Ascending aorta (tissue), 2 donors: ENCODE measurements at regions not wholly inside any gene's neighbourhood (a gene's known extent, or its start where the extent isn't known, plus 50 kb on each side); places are given as distances from the start of the nearest gene placed in this dataset.

Experiments used
- DNase-seq, 2 donors: peaks; one replicate each; pipeline ENCODE4 v3.0.0-alpha.2; 2019; ENCODE audit warnings: low spot score in 2 of 2
- H3K27ac ChIP-seq, 2 donors: fragments of 200-600 bp; sonication (generic); one replicate each; pipeline ENCODE4 v1.5.1; 2016 to 2017; ENCODE audit warnings: mild to moderate bottlenecking in 1 of 2
- H3K27me3 ChIP-seq: fragments of 200-600 bp; sonication (generic); one replicate; pipeline ENCODE4 v1.5.1; 2017
- H3K36me3 ChIP-seq, 2 donors: fragments of 200-600 bp; sonication (generic); one replicate each; pipeline ENCODE4 v1.5.1; 2016
- H3K4me1 ChIP-seq, 2 donors: fragments of 200-600 bp; sonication (generic); one replicate each; pipeline ENCODE4 v1.5.1; 2016 to 2017; ENCODE audit warnings: mild to moderate bottlenecking in 1 of 2
- H3K4me3 ChIP-seq, 2 donors: fragments of 200-600 bp; sonication (generic); one replicate each; pipeline ENCODE4 v1.5.1; 2016 to 2017; ENCODE audit warnings: mild to moderate bottlenecking in 1 of 2
- H3K9me3 ChIP-seq, 2 donors: fragments of 200-600 bp; sonication (generic); one replicate each; pipeline ENCODE4 v1.5.1; 2016
- intact Hi-C: fragments of 100-400 bp; cut with DNase I; formaldehyde crosslinking; loops from one replicate; pipeline ENCODE4 v1.15.1; 2023
- TF ChIP-seq, protein P1 (sequence below), 3 experiments: fragments of 200-600 bp in 2 of 3; fragments of 450-650 bp in 1 of 3; sonication (generic) in 2 of 3; IDR thresholded peaks; one replicate each; pipeline ENCODE4 v1.5.1; 2016 to 2019; ENCODE audit warnings: antibody characterized with exemption in 3 of 3, mild to moderate bottlenecking in 1 of 3, moderate library complexity in 1 of 3

DNA sequence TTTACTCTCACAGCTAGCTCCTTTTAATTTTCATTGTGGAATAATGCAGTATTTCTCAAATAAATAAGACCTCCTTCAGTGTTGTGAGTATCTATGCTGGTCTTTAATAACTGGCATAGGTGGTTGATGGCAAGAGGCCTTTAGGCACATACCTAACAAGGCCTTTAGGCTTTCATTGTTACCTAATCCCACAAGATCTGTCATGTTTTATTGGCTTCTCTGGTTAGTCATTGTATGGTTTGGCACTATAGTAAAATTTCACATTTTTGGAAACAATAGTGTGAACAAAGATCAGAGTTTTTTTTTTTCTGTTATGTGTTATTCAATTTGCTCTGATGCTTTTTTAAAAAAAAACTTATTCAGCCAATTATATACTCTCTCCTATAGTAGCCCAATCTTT is 89.8 kb upstream of the NEUROD1 start:
- no peak overlapping the region for H3K27ac ChIP-seq
- intact Hi-C loops, result no loop called here

DNA sequence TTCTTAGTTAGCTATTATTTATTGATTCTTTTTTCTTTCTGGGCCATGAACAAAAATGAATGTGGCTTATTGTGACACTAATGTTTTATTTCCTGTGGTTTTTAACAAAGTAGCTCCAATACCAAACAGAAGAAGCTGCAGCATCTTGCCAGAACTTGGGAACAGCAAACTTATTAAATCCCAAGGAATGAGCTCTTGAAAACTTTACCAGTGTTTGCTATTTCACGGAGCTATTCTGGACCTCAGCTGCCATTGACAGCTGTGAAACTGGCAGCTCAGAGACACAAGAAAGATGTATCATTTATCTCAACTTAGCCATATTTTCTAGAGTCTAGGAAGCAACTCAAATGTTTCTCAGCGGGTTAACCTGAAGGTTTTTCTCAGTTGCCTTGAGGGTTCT is 91.0 kb upstream of the NEUROD1 start:
- no peaks in the 10 kb centered on the region for H3K27me3 ChIP-seq
- H3K9me3 ChIP-seq, result no peaks in the 10 kb centered on the region
- H3K36me3 ChIP-seq, result no peaks in the 10 kb centered on the region
- no peak overlapping the region for H3K4me3 ChIP-seq
- TF ChIP-seq, protein P1, sequence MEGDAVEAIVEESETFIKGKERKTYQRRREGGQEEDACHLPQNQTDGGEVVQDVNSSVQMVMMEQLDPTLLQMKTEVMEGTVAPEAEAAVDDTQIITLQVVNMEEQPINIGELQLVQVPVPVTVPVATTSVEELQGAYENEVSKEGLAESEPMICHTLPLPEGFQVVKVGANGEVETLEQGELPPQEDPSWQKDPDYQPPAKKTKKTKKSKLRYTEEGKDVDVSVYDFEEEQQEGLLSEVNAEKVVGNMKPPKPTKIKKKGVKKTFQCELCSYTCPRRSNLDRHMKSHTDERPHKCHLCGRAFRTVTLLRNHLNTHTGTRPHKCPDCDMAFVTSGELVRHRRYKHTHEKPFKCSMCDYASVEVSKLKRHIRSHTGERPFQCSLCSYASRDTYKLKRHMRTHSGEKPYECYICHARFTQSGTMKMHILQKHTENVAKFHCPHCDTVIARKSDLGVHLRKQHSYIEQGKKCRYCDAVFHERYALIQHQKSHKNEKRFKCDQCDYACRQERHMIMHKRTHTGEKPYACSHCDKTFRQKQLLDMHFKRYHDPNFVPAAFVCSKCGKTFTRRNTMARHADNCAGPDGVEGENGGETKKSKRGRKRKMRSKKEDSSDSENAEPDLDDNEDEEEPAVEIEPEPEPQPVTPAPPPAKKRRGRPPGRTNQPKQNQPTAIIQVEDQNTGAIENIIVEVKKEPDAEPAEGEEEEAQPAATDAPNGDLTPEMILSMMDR (IDR thresholded peaks at IDR 0.05), result no peak
- H3K27ac ChIP-seq, result no peak overlapping the region
- H3K4me1 ChIP-seq, result no peaks in the 10 kb centered on the region
- no peak for DNase-seq
- intact Hi-C loops, result no loop called here

More for the DNA sequence above, 89.8 kb upstream of the NEUROD1 start:
- Histone ChIP-seq H3K4me1 (no peaks in the 10 kb centered on the region), H3K36me3 (no peaks in the 10 kb centered on the region), H3K9me3 (no peaks in the 10 kb centered on the region), H3K27me3 (no peaks in the 10 kb centered on the region), H3K4me3 (no peak overlapping the region)
- TF ChIP-seq, protein P1 (IDR thresholded peaks at IDR 0.05), result no peak
- no peak for DNase-seq

DNA sequence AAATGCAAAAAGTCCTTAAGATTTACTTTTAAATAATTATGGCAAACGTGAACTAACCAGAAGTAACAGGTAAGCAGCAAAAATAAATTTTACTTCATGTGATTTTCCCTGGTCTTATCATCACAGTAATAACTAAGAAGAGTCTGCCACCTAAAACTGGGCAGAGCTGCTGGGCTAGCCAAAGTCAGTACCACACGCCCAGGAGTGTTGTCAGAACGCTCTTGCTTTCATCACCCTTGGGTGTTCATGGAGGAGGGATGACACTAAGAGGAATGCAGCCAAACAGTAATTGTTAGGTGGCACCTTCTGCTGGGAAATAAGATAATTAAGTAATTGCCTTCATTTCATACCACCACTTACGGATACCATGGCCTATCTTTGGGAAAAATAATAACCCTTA is 92.0 kb upstream of the NEUROD1 start:
- intact Hi-C loops, result no loop called here
- H3K4me3 ChIP-seq, result no peak overlapping the region
- TF ChIP-seq, protein P1 (IDR thresholded peaks at IDR 0.05), result no peak

DNA sequence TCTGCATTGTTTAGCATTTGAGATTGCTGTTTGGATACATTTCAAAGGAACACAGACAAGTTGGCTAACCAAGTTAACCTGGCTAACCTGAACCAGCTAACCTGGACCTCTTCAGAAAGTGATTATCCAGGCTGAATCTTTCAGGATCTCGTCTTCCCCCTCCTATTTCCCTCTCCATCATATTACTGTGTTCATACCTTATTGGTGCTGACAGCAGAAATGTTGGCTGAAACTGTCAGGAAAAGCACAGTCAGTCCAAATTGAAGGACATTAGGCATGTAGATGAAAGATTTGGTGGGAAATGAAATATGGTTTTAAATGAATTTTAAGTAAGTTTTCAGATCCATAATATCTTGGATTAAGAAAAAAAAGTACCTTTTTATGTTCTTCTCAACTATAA is 92.5 kb upstream of the NEUROD1 start:
- no peak overlapping the region for H3K27ac ChIP-seq
- no peaks in the 10 kb centered on the region for H3K4me1 ChIP-seq
- no peak overlapping the region for H3K4me3 ChIP-seq
- intact Hi-C loops, result no loop called here
- H3K27me3 ChIP-seq, result no peaks in the 10 kb centered on the region
- no peaks in the 10 kb centered on the region for H3K36me3 ChIP-seq
- no peaks in the 10 kb centered on the region for H3K9me3 ChIP-seq
- TF ChIP-seq, protein P1 (IDR thresholded peaks at IDR 0.05), result no peak
- no peak for DNase-seq

More for the DNA sequence above, 92.0 kb upstream of the NEUROD1 start:
- H3K27ac ChIP-seq, result no peak overlapping the region
- H3K9me3 ChIP-seq, result no peaks in the 10 kb centered on the region
- H3K27me3 ChIP-seq, result no peaks in the 10 kb centered on the region
- H3K4me1 ChIP-seq, result no peaks in the 10 kb centered on the region
- no peaks in the 10 kb centered on the region for H3K36me3 ChIP-seq
- no peak for DNase-seq

DNA sequence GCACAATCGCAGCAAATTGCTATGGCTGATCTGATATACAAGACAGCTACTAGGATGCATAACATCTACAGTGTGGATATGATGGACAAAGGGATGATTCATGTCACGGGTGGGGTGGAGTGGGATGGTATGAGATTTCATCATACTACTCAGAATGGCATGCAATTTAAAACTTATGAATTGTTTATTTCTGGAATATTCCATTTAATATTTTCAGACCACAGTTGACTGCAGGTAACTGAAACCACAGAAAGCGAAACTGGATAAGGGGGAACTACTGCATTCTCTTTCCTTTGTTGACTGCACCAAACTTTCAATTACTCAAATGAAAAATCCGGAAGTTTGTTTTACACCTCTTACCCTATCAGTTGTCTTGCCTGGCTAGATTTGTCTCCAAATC is 94.4 kb upstream of the NEUROD1 start:
- H3K27ac ChIP-seq, result no peak overlapping the region
- H3K9me3 ChIP-seq, result no peaks in the 10 kb centered on the region
- TF ChIP-seq, protein P1 (IDR thresholded peaks at IDR 0.05), result no peak
- peaks cover 0 to 3% of the 10 kb centered on the region in 2 donors for H3K4me1 ChIP-seq
- H3K4me3 ChIP-seq, result no peak overlapping the region
- no peaks in the 10 kb centered on the region for H3K36me3 ChIP-seq
- intact Hi-C loops, result no loop called here
- DNase-seq, result no peak
- no peaks in the 10 kb centered on the region for H3K27me3 ChIP-seq

DNA sequence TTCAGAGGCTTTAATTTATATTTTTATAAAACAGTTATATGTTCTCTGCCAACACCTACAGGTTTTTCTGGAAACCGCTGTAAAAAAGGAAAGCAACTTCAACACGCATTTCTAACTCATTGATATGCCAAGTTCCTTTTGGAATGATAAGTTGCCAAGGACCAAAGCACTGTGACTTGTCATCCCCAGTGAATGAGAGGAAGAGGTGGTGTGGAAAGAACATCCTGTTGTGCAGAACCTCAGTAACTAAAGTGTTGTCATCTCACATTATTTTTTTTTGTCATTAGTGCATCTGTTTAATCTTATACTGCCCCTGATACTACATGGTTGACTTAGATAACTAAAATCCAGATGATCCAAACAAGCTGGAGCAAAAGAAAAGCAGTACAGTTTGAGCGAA is 96.0 kb upstream of the NEUROD1 start:
- Histone ChIP-seq H3K36me3 (no peaks in the 10 kb centered on the region), H3K4me3 (no peak overlapping the region), H3K27ac (no peak overlapping the region), H3K9me3 (no peaks in the 10 kb centered on the region), H3K27me3 (no peaks in the 10 kb centered on the region), H3K4me1 (peaks cover 0 to 7% of the 10 kb centered on the region in 2 donors)
- intact Hi-C loops, result no loop called here
- TF ChIP-seq, protein P1 (IDR thresholded peaks at IDR 0.05), result no peak
- DNase-seq, result no peak
